Naive thymus-derived CD4-positive, alpha-beta T cell (primary cell): ENCODE measurements at regions not wholly inside any gene's neighbourhood (a gene's known extent, or its start where the extent isn't known, plus 50 kb on each side); places are given as distances from the start of the nearest gene placed in this dataset.

Experiments used
- ATAC-seq: fragments of 150-1000 bp; cut with Tn5 transposase; 2 replicates; pipeline ENCODE4 v1.10.0; 2021; ENCODE audit warnings: mild to moderate bottlenecking, moderate library complexity
- CTCF ChIA-PET: fragments of 350-600 bp; sonication (Branson Sonifier 250); formaldehyde crosslinking; loops from one replicate; lab custom pipeline; 2021; ENCODE audit warnings: antibody characterized with exemption; lab: Charles Lee
- POLR2A ChIA-PET: fragments of 350-600 bp; sonication (Branson Sonifier 250); formaldehyde crosslinking; loops from one replicate; lab custom pipeline; 2021; ENCODE audit warnings: antibody characterized with exemption, inconsistent platforms; lab: Charles Lee
- DNase-seq, 9 donors: peaks; one replicate each; pipeline versions ENCODE4 v3.0.0 to v3.0.0-alpha.2; 2020 to 2022; ENCODE audit warnings: mixed read lengths in 1 of 9
- H3K27ac ChIP-seq: one replicate; pipeline ENCODE4 v1.7.0; 2013; ENCODE audit warnings: mild to moderate bottlenecking, low read depth, low read length, moderate library complexity
- H3K27me3 ChIP-seq, 2 donors: one replicate each; pipeline ENCODE4 v1.7.0; 2013; ENCODE audit warnings: low read length in 2 of 2, mild to moderate bottlenecking in 2 of 2, moderate library complexity in 2 of 2; ENCODE audit not compliant: control insufficient read depth in 2 of 2, insufficient read depth in 2 of 2
- H3K36me3 ChIP-seq, 3 experiments: 1 replicate in 2 of 3; 2 replicates in 1 of 3; pipeline ENCODE4 v1.7.0; 2013; ENCODE audit warnings: low read length in 3 of 3, mild to moderate bottlenecking in 3 of 3, moderate library complexity in 1 of 3; ENCODE audit not compliant: insufficient read depth in 3 of 3, control insufficient read depth in 2 of 3
- H3K4me1 ChIP-seq, 2 donors: one replicate each; pipeline ENCODE4 v1.7.0; 2013; ENCODE audit warnings: low read length in 2 of 2, mild to moderate bottlenecking in 2 of 2, moderate library complexity in 1 of 2; ENCODE audit not compliant: control insufficient read depth in 2 of 2, insufficient read depth in 2 of 2
- H3K4me3 ChIP-seq: 2 replicates; pipeline ENCODE4 v1.7.0; 2013; ENCODE audit warnings: mild to moderate bottlenecking, low read length
- H3K9me3 ChIP-seq, 3 experiments: 1 replicate in 2 of 3; 2 replicates in 1 of 3; pipeline ENCODE4 v1.7.0; 2013; ENCODE audit warnings: low read length in 3 of 3; ENCODE audit not compliant: control insufficient read depth in 2 of 3
- H3K27ac Mint-ChIP-seq, 9 donors: one replicate each; pipeline ENCODE4 v1.8.0; 2020 to 2022; ENCODE audit warnings: mixed read lengths in 9 of 9, mild to moderate bottlenecking in 8 of 9, moderate library complexity in 5 of 9, inconsistent platforms in 2 of 9
- H3K27me3 Mint-ChIP-seq, 5 donors: one replicate each; pipeline ENCODE4 v1.8.0; 2021 to 2022; ENCODE audit warnings: mixed read lengths in 5 of 5, mild to moderate bottlenecking in 1 of 5
- H3K36me3 Mint-ChIP-seq, 5 donors: one replicate each; pipeline ENCODE4 v1.8.0; 2020 to 2022; ENCODE audit warnings: mixed read lengths in 5 of 5, mild to moderate bottlenecking in 3 of 5, inconsistent platforms in 1 of 5
- H3K4me1 Mint-ChIP-seq, 7 donors: one replicate each; pipeline ENCODE4 v1.8.0; 2020 to 2022; ENCODE audit warnings: mixed read lengths in 7 of 7, mild to moderate bottlenecking in 3 of 7, inconsistent platforms in 1 of 7
- H3K4me3 Mint-ChIP-seq, 10 donors: one replicate each; pipeline ENCODE4 v1.8.0; 2020 to 2022; ENCODE audit warnings: mild to moderate bottlenecking in 10 of 10, mixed read lengths in 10 of 10, moderate library complexity in 6 of 10, inconsistent platforms in 2 of 10
- H3K9me3 Mint-ChIP-seq, 11 donors: one replicate each; pipeline ENCODE4 v1.8.0; 2020 to 2022; ENCODE audit warnings: mixed read lengths in 11 of 11, mild to moderate bottlenecking in 4 of 11, inconsistent platforms in 1 of 11, moderate library complexity in 1 of 11
- intact Hi-C, 2 donors: fragments of 100-400 bp; cut with micrococcal nuclease; formaldehyde crosslinking; loops; one replicate each; pipeline ENCODE4 v1.15.1; 2023

DNA sequence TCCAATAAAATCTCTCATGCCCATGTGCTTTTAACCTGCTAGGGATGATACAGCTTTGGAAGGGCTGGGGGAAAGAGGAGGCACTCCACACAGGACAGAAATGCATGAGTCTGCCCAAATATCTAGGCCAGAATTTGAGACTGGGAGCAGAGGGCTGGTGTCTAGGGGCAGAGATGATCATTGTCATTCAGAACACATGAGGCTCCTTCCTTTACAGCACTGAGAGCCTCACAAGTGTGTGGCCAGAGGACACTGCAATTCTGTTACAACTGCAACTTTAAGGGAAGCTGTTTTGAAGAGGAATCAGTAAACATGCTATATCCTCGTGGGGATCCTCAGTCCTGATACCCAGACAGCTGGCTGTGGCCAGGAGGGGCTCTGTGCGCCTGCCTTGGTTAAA lies 541.3 kb downstream of the OMA1 start:
- DNase-seq = no peak
- no peaks in the 10 kb centered on the region for H3K36me3 Mint-ChIP-seq
- no peaks in the 10 kb centered on the region for H3K4me1 Mint-ChIP-seq
- intact Hi-C loops = no loop called here
- H3K4me3 Mint-ChIP-seq = no peak overlapping the region
- H3K27me3 Mint-ChIP-seq = peaks cover 6 to 24% (median 20%) of the 10 kb centered on the region in 5 donors
- no peaks in the 10 kb centered on the region for H3K9me3 Mint-ChIP-seq
- Histone ChIP-seq H3K27me3 (no peaks in the 10 kb centered on the region), H3K4me1 (no peaks in the 10 kb centered on the region), H3K9me3 (no peaks in the 10 kb centered on the region), H3K27ac (no peak overlapping the region), H3K4me3 (no peak overlapping the region), H3K36me3 (no peaks in the 10 kb centered on the region)
- ChIA-PET CTCF (no interaction called here), POLR2A (no interaction called here)
- ATAC-seq = no peak
- no peak overlapping the region for H3K27ac Mint-ChIP-seq

- intact Hi-C loops = no loop called here
- H3K4me3 ChIP-seq = no peak overlapping the region
- H3K27ac ChIP-seq = no peak overlapping the region
- ChIA-PET CTCF (no interaction called here), POLR2A (no interaction called here)
- Mint-ChIP-seq H3K4me3 (no peak overlapping the region), H3K9me3 (no peaks in the 10 kb centered on the region), H3K27ac (no peak overlapping the region), H3K27me3 (peaks cover 10 to 27% (median 20%) of the 10 kb centered on the region in 5 donors), H3K36me3 (no peaks in the 10 kb centered on the region), H3K4me1 (no peaks in the 10 kb centered on the region)
- DNase-seq = no peak
- no peaks in the 10 kb centered on the region for H3K27me3 ChIP-seq
- no peak for ATAC-seq
- H3K36me3 ChIP-seq = no peaks in the 10 kb centered on the region
- H3K9me3 ChIP-seq = no peaks in the 10 kb centered on the region
- no peaks in the 10 kb centered on the region for H3K4me1 ChIP-seq
These were observed 542.5 kb downstream of the OMA1 start for GRCh38 chr1:58003988-58004387.

GRCh38 chr1:58003059-58003458 lies 543.5 kb downstream of the OMA1 start:
- ChIA-PET CTCF (no interaction called here), POLR2A (no interaction called here)
- H3K9me3 Mint-ChIP-seq = no peaks in the 10 kb centered on the region
- H3K27ac Mint-ChIP-seq = no peak overlapping the region
- H3K36me3 ChIP-seq = no peaks in the 10 kb centered on the region
- H3K4me1 ChIP-seq = no peaks in the 10 kb centered on the region
- no peak overlapping the region for H3K4me3 Mint-ChIP-seq
- H3K27me3 ChIP-seq = no peaks in the 10 kb centered on the region
- ATAC-seq (no peak), DNase-seq (no peak)
- no peaks in the 10 kb centered on the region for H3K36me3 Mint-ChIP-seq
- no peaks in the 10 kb centered on the region for H3K4me1 Mint-ChIP-seq
- no peak overlapping the region for H3K4me3 ChIP-seq
- no peaks in the 10 kb centered on the region for H3K9me3 ChIP-seq
- H3K27me3 Mint-ChIP-seq = peaks cover 10 to 27% (median 20%) of the 10 kb centered on the region in 5 donors
- intact Hi-C loops = no loop called here
- no peak overlapping the region for H3K27ac ChIP-seq

GRCh38 chr1:58000821-58001220 lies 545.7 kb downstream of the OMA1 start:
- POLR2A ChIA-PET = no interaction called here

GRCh38 chr1:58000116-58000515 lies 546.4 kb downstream of the OMA1 start:
- no peak for DNase-seq
- intact Hi-C loops = no loop called here
- Histone ChIP-seq H3K27ac (no peak overlapping the region), H3K4me1 (no peaks in the 10 kb centered on the region), H3K4me3 (no peak overlapping the region), H3K9me3 (no peaks in the 10 kb centered on the region), H3K27me3 (no peaks in the 10 kb centered on the region), H3K36me3 (no peaks in the 10 kb centered on the region)
- CTCF ChIA-PET = no interaction called here
- H3K9me3 Mint-ChIP-seq = peaks cover 0 to 13% (median 3%) of the 10 kb centered on the region in 11 donors
- H3K4me1 Mint-ChIP-seq = no peaks in the 10 kb centered on the region
- H3K27me3 Mint-ChIP-seq = peaks cover 10 to 27% (median 20%) of the 10 kb centered on the region in 5 donors
- POLR2A ChIA-PET = interaction anchor here (0.6 kb wide), 1 partner anchor 114 kb away, joined by 4 read pairs; no protein-coding TSS in a partner anchor
- ATAC-seq = no peak
- H3K4me3 Mint-ChIP-seq = no peak overlapping the region
- H3K36me3 Mint-ChIP-seq = no peaks in the 10 kb centered on the region
- no peak overlapping the region for H3K27ac Mint-ChIP-seq

More at GRCh38 chr1:58000821-58001220, 545.7 kb downstream of the OMA1 start:
- ATAC-seq = no peak
- Mint-ChIP-seq H3K27ac (peak overlapping the region in 1 of 9 donors; percentile 18), H3K27me3 (peaks cover 10 to 27% (median 20%) of the 10 kb centered on the region in 5 donors), H3K4me3 (no peak overlapping the region), H3K4me1 (no peaks in the 10 kb centered on the region), H3K9me3 (peaks cover 0 to 13% (median 3%) of the 10 kb centered on the region in 11 donors), H3K36me3 (no peaks in the 10 kb centered on the region)
- Histone ChIP-seq H3K4me3 (no peak overlapping the region), H3K9me3 (no peaks in the 10 kb centered on the region), H3K36me3 (no peaks in the 10 kb centered on the region), H3K27ac (no peak overlapping the region), H3K4me1 (no peaks in the 10 kb centered on the region), H3K27me3 (no peaks in the 10 kb centered on the region)
- CTCF ChIA-PET = no interaction called here
- intact Hi-C loops = no loop called here
- no peak for DNase-seq

DNA sequence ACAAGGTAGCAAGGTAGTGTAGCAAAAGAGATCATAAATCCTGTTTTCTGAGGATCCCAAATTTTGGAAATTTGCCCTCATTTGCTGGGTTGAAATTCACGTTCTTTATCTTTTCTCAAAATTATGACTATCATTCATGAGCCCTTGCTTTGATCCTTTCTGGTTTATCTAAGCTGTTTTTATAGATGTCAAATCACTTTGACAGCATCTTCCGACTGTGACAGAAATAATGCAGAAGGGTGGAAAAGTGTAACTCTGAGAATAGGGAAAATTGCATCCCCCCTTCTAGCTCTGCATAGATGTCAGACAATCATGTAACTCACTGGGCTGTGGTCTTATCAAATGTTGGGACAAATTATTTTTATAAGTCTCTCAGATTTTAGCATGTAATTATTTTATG lies 550.1 kb downstream of the OMA1 start:
- DNase-seq (no peak), ATAC-seq (no peak)
- H3K27ac Mint-ChIP-seq = no peak overlapping the region
- Histone ChIP-seq H3K27me3 (no peaks in the 10 kb centered on the region), H3K4me1 (no peaks in the 10 kb centered on the region), H3K9me3 (no peaks in the 10 kb centered on the region), H3K4me3 (no peak overlapping the region), H3K27ac (no peak overlapping the region), H3K36me3 (no peaks in the 10 kb centered on the region)
- H3K27me3 Mint-ChIP-seq = peaks cover 5 to 15% (median 9%) of the 10 kb centered on the region in 5 donors
- no peaks in the 10 kb centered on the region for H3K36me3 Mint-ChIP-seq
- H3K9me3 Mint-ChIP-seq = peaks cover 0 to 13% (median 3%) of the 10 kb centered on the region in 11 donors
- ChIA-PET POLR2A (no interaction called here), CTCF (no interaction called here)
- intact Hi-C loops = no loop called here
- no peaks in the 10 kb centered on the region for H3K4me1 Mint-ChIP-seq
- H3K4me3 Mint-ChIP-seq = no peak overlapping the region

DNA sequence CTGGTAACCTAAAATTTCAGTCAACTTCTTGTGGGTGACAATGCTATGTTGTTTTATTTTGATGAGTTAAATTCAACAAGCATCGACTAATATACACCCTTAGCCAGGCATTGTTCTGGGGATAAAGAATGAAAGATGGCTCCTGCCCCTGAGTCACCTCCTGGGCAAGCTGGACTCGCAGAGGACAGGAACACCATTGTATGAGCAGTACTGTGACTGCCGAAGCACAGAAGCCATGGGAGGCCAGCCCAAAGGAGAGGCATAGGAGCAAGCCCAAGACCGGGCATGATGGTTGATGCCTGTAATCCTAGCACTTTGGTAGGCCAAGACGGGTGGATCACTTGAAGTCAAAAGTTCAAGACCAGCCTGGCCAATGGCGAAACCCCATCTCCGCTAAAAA lies 555.2 kb downstream of the OMA1 start:
- no peak for ATAC-seq
- H3K36me3 Mint-ChIP-seq = no peaks in the 10 kb centered on the region
- H3K4me1 ChIP-seq = peaks cover 0 to 3% of the 10 kb centered on the region in 2 donors

More for the DNA sequence above, 555.2 kb downstream of the OMA1 start:
- no peak for DNase-seq
- no peak overlapping the region for H3K27ac ChIP-seq
- Mint-ChIP-seq H3K9me3 (peaks cover 0 to 2% (median 0%) of the 10 kb centered on the region in 11 donors), H3K4me1 (peaks cover 0 to 13% (median 4%) of the 10 kb centered on the region in 7 donors), H3K27ac (no peak overlapping the region), H3K27me3 (peaks cover 0 to 7% (median 4%) of the 10 kb centered on the region in 5 donors), H3K4me3 (no peak overlapping the region)
- intact Hi-C loops = no loop called here
- no peaks in the 10 kb centered on the region for H3K9me3 ChIP-seq
- H3K36me3 ChIP-seq = no peaks in the 10 kb centered on the region
- ChIA-PET POLR2A (no interaction called here), CTCF (no interaction called here)
- H3K27me3 ChIP-seq = no peaks in the 10 kb centered on the region
- no peak overlapping the region for H3K4me3 ChIP-seq
